Fibroblast of mammary gland (primary cell): ENCODE measurements at regions not wholly inside any gene's neighbourhood (a gene's known extent, or its start where the extent isn't known, plus 50 kb on each side); places are given as distances from the start of the nearest gene placed in this dataset.

Source experiments
- DNase-seq: peaks from one replicate; pipeline ENCODE4 v3.0.0-alpha.2; 2010; ENCODE audit warnings: low read depth
- H3K4me3 ChIP-seq: 2 replicates; pipeline ENCODE4 v1.5.1; 2011; ENCODE audit warnings: low read depth, mild to moderate bottlenecking, low read length, moderate library complexity; ENCODE audit not compliant: control insufficient read depth
- TF ChIP-seq, protein P1 (sequence below): conservative IDR thresholded peaks from 2 replicates; pipeline ENCODE4 v1.5.1; 2011; ENCODE audit warnings: low read depth, low read length, inconsistent platforms; ENCODE audit not compliant: control insufficient read depth, insufficient read depth

GRCh38 chr5:144084971-144085370 lies 85.5 kb downstream of the YIPF5 start:
- TF ChIP-seq, protein P1, sequence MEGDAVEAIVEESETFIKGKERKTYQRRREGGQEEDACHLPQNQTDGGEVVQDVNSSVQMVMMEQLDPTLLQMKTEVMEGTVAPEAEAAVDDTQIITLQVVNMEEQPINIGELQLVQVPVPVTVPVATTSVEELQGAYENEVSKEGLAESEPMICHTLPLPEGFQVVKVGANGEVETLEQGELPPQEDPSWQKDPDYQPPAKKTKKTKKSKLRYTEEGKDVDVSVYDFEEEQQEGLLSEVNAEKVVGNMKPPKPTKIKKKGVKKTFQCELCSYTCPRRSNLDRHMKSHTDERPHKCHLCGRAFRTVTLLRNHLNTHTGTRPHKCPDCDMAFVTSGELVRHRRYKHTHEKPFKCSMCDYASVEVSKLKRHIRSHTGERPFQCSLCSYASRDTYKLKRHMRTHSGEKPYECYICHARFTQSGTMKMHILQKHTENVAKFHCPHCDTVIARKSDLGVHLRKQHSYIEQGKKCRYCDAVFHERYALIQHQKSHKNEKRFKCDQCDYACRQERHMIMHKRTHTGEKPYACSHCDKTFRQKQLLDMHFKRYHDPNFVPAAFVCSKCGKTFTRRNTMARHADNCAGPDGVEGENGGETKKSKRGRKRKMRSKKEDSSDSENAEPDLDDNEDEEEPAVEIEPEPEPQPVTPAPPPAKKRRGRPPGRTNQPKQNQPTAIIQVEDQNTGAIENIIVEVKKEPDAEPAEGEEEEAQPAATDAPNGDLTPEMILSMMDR = no peak
- H3K4me3 ChIP-seq = no peak overlapping the region
- DNase-seq = no peak

DNA sequence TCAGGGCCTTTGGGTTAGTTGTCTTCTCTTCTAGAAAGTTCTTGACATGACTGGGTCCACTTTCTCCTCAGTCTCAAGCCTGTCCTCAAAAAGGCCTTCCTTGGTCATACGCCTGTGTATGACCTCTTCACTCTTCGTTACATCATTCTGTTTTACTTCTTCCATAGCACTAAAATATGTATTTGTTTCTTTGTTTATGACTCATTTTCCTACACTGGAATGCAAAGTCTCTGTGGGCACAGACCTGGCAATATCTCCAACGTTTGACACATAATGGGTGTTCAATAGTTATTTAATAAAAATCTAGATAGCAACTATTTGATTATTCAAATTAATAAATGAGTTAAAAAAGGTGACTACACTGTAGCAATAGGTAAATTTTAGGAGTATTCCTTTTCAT lies 85.1 kb downstream of the YIPF5 start:
- TF ChIP-seq, protein P1 = no peak
- H3K4me3 ChIP-seq = no peak overlapping the region
- DNase-seq = no peak

DNA sequence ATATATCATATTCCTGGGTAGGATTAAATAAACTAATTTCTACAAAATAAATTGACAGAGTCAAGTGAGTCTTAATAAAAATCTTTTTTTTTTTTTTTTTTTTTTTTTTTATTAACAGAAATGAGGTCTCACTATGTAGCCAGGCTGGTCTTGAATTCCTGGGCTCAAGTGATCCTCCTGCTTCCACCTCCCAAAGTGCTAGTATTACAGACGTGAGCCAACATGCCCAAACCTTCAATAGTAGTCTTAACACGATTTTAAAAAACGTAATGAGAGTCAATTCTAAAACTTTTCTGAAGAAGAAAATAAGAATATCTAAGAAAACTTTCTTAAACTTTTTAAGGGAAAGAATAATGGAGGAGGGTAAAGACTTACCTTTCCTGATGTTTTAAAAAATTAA lies 84.2 kb downstream of the YIPF5 start:
- no peak for DNase-seq
- TF ChIP-seq, protein P1 = no peak
- no peak overlapping the region for H3K4me3 ChIP-seq

DNA sequence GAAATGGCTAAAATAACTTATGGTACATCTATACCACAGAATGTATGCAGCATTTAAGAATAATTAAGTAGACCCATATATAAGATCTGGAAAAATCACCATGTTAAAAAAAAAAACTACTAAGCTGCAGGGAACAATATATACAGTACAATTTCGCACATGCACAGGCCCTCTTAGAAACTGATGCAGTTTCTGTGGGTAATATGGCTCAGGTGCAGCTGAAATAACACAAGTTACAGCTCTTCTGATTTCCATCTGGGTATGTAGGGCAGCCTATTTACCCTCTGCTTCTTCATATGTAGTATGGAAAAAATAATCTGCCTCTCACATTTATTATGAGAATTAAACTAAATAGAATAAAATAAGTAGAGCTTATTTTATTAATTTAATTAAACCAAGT lies 82.9 kb downstream of the YIPF5 start:
- H3K4me3 ChIP-seq = no peak overlapping the region
- no peak for DNase-seq
- TF ChIP-seq, protein P1 = no peak

DNA sequence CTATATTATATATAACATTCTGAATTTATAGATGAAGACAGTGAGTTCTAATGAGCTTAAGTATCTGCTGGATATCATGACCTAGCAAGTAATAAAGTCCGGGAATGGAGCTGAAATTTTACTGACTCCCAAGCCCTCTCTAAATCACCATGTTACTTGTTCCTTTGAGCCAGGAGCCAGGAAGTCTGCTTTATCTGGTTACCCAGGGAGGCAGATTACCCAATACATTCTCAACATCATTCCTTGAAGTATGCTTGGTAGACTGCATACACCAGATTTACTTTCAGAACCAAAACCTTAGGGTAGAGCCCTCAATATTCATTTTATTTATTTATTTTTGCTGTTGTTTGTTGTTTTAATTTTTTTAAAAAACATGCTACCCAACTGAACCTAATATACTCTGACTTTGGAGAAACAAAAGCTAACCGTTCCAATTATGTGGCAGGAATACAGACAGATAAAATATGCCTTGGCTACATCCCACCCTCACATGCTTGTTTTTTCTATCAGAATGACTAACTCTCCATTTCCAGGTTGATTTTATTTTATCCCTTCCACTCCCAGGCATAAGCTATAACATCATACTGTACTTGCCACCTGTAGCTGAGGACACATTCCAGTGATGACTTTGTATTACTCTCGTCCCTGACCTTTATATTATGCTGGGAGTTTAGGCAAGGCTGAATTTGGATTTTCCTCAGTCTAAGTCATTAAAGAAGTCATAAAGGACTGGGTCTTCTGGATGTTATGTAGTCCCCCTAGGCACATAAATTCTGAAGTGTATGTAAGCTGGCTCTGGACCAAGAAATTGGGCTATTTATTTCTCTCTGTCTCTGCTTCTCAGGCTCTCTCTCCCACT lies 82.0 kb downstream of the YIPF5 start:
- H3K4me3 ChIP-seq = no peak overlapping the region
- TF ChIP-seq, protein P1 = no peak
- DNase-seq = no peak

GRCh38 chr5:144089401-144090021 lies 80.9 kb downstream of the YIPF5 start:
- H3K4me3 ChIP-seq = no peak overlapping the region
- TF ChIP-seq, protein P1 = no peak
- no peak for DNase-seq
